ENCODE measurements at regions not wholly inside any gene's neighbourhood (a gene's known extent, or its start where the extent isn't known, plus 50 kb on each side); places are given as distances from the start of the nearest gene placed in this dataset.

DNA sequence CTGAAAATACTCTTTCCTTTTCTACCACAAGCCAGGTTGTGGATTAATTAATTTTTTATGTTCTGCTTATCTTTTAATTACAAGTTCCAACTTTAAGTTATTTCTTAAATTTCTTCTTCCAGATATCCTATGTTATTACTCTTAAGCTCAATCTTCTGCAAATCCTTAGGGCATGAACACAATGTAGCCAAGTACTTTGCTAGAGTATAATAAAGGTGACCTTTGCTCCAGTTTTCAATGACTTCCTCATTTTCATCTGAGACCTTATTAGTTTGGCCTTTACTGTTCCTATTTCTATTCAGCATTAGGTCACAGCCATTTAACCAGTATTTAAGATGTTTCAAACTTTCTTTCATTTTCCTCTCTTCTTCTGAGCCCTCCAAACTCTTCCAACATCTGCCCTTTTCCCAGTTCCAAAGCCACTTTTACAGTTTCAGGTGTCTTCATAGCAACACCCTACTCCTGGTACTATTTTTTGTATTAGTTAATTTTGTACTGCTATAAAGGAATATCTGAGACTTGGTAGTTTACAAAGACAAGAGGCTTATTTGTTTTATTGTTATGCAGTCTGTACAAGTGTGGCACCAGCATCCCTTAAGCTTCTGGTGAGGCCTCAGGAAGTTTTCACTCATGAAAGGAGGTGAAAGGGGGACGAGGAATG, 886.2 kb upstream of the GHITM start:
- no peak for DNase-seq

DNA sequence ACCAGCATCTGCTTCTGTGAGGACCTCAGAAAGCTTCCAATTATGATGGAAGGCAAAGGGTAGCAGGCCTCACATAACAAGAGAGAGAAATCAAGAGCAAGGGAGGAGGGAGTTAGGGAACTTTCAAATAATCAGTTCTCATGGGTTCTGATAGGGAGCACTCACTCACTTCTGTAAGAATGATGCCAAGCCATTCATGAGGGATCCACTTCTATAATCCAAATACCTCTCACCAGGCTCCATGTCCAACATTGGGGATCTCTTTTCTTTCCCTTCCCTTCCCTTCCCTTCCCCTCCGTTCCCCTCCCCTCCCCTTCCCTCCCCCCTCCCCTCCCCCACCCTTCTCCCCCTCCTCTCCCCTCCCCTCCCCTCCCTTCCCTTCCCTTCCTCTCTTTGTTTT, 884.6 kb upstream of the GHITM start:
- DNase-seq = no peak

DNA sequence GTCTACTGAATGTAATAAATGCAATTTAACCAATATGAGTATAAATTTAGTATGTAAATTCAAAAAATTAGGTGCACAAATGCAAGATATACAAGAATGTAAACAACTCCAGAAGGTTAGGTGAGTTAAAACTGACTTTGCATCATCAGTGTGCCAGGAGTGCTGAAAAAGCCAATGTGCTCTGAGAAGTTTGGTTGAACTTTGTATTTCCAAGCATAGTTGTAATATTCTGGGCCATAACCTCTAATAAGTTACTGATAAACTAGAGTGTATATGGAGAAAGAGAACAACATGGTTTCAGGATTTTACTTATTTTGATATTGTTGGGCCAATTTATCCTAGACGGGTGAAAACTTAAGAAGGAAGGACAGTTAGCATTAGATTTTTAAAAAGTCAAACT, 876.9 kb upstream of the GHITM start:
- DNase-seq = no peak

DNA sequence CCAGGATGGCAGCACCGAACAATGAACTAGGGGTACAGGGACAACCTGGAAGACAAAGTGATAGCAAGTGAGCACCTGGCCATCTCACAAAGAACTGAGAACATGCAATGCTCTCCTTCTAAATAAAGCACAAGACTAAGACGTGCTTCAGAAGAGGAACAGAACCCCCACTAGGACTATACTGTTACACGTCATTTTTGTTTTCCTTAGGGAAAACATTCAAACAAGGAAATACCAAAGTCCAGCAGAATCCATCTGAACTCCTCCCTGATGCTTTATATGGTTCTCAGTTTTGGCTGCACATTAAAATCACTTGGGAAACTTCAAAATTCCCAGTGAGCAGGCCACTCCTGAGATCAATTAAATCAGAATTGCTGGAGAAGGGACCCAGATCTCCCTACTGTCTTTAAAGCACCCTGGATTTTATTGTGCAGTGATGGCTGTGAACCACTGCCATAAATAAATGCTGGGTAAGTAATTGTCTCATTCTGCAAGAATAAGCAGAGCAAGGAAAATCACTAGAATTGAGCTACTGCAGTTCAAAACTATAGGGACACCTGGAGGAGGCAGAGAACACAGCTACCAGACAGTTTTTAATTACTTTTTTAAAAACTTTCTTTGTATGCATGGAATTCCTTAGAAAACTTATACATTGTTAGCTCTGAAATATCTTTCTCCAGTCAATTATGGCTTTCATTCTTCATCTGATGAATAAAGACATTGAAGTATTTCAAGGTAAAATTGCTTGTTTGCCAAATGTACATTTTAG, 866.5 kb upstream of the GHITM start:
- no peak for DNase-seq

DNA sequence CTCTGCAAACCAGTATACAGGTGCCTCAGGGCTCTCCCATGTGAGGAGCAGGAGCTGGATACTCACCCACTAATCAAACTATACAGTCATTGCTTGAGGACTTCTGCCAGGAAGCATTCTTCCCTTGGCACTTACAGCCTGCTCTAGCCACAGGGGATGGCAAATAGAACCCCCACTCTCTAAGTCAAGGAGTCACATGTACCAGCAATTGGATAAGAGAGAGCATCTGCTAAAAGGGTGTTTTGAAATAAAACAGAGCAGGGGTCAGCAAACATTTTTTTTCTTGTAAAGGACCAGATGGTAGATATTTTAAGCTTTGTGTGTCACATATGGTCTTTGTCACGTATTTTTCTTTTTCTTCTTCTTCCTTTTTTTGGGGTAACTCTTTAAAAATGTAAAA, 865.2 kb upstream of the GHITM start:
- DNase-seq = no peak

DNA sequence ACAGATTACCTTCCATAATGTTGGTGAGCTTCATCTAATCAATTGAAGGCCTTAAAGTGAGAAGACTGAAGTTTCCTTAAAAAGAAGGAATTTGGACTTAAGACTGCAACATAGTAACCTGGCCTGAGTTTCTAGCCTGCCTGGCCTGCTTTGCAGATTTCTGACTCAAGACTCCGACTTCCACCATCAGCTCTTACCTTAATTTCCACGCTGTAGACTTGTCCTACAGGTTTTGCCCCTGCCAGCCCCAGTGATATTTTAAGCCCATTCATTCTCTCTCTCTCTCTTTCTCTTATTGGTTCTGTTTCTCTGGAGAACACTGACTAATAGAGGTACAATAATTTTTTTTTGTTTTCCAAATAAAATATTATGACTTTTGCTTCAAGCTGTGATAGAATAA, 862.3 kb upstream of the GHITM start:
- no peak for DNase-seq

DNA sequence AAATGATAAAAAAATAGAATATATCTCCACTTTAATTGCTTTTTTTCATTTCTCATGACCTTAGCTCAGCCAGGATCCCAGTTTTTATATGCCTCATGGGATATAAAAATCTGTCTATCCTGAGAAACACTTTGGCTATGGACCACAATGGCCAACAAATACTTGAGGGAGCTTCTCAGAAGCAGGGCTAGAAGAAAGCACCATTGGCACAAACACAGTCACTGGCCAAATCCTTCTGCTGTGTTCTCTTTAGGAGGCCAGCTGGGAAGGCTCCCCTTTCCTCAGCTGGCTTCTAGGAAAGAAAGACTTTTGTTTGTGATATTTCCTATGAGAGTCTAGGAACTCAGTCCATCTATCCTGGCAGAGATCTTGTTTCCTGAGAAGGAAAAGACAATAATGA, 856.2 kb upstream of the GHITM start:
- no peak for DNase-seq

DNA sequence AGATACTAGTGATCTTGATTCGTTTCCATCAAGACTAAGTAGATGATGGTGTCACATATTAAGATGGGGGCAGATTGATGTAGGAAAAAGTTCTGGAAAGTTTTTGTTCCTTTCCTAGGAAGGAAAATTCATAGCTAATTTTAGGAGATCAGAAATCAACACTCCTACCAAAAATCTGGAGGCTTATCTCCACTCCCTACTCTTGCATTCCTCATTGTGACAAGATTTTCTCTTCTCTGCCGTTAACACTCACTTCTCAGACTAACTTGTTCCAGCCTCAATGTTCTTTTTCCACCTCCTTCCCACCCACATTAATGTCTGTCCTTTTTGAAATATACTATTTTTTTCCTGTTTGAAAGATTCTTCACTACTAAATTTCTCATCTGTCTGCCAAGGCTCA, 851.9 kb upstream of the GHITM start:
- DNase-seq = no peak

DNA sequence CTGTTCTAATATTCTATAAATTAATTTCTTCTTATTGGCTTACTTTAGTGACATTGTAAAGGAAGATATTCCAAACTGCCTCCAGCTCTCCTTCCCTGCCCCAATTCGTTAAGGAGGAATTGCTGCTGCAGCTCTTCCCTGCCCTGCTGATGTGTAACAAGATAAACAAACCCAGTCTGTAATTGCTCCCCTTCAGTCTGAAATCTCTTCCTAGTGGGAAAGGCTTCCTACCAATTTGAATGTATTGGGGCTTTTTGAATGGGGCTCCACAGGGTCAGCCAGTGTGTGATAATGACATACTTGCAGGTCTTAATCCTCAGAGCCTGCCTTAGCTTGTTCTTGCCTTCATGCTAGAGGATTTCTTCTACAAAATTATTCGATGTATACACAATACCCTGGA, 849.9 kb upstream of the GHITM start:
- DNase-seq = no peak

DNA sequence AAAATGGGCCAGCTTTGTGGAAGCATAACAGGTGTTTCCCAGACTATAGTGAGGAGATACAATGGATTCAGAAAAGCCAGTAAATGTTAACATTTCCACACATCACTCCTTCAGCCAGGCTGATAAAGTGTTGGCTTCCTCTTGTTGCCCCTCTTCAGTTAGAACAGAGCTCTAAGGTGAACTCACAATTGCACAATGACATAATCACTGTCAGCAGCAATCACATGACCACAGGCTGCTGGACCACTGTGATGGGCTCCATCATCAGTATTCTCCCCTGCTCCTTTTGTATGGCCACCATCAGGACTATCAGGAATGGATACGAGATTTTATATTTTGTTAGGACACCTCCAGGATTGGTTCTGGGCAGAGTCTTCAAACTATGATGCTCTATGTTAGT, 849.4 kb upstream of the GHITM start:
- no peak for DNase-seq

DNA sequence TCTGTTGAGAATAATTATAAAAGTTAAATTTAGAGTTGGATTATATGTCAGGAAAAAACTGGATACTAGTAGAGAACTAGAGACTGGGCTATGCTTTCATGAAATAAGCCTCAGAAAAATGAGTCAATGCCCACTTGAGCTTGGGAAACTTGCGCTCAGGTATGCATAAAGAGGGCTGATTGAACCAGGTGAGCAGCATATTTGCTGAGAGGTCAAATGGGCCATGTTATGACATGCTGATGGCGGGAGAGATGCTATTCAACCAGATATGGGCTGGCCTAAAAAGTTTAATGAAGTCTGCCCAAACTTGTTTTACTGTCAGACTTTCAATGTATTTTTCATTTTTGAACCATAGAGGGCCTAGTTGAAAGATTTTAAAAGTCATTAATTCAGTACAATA, 837.6 kb upstream of the GHITM start:
- no peak for DNase-seq

DNA sequence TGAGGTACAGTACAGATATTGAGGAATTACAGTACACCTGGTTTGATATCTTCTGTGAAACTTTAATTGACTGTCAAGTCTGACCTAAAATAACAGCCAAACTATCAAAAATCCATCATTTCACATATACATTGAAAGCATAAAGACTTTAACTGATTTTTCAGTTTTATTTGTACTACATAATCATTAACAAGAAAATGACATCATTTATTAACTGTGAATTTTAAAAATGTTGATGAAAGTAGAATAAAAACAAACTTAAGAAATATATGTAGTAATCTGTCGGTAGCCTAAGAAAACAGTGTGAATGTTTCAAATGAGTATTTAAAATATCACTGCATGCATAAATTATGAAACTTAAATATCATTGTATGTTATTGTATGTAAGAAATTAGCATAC, 836.7 kb upstream of the GHITM start:
- DNase-seq = no peak

DNA sequence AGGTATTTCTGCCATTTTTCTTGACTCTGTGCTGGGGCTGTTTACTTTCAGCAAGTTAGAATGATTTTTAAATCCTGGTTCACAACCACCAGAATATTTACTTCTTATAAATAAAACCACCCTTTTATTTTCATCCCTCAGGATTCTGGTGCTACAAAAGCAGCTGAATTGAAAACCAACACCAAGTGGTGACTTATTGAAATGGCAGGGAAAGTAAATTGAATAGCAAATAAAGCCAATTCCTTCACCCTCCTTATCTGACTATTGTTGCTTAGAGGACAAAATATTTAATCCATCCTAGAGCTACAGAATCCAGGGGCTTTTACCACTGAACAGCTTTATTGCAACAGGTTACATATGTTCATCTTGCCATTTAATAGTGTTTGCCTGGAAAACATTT, 828.6 kb upstream of the GHITM start:
- DNase-seq = no peak

DNA sequence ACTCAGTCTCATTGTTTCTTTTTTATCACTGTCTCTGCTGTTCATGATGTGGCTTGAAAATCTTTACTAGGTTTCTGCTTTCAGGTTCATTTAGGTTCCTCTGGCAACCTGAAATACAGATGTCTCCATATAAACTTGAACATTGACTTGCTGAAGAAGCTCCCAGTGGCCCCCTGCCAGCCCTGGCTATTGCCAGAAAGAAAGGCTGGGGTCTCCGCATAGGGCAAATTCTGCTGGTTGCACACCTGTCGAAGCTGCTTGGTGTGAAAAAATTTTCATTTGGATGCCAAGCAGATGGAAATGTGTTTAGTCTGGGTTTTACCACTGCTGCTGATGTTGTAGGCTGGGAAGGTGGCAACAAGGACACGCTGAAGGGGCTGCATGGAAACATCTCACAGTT, 826.7 kb upstream of the GHITM start:
- DNase-seq = no peak

DNA sequence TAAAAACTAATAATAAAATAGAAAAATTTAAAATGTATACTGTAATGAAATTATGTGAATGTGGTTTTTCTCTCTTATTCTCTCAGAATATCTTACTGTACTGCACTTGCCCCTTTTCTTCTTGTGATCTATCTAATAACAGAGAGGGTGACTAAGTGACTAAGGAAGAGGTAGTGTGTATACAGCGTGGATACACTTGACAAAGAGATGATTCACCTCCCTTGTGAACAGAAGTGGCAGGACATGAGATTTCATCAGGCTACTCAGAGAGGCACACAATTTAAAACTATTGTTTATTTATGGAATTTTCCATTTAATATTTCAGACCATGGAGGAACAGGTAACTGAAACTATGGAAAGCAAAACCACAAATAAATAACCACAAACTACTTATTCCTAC, 806.6 kb upstream of the GHITM start:
- DNase-seq = no peak

DNA sequence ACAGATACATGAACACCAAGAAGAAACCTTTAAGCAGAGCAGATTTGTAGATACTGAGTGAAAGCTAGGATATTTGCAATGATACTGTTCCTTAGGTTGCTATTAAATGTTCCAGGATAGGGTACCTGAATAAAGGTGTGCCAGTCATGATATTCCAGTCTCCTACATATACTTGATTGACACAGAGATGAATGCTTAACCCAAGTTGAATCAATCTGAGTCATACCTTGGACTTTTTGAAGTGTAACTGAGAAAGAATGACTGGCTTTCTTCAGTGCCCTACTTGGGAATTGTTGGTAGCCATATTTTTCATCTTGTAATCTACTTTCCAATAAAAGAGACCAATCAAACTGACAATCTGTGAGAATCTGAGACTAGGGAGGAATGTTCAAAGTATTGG, 805.7 kb upstream of the GHITM start:
- DNase-seq = no peak

DNA sequence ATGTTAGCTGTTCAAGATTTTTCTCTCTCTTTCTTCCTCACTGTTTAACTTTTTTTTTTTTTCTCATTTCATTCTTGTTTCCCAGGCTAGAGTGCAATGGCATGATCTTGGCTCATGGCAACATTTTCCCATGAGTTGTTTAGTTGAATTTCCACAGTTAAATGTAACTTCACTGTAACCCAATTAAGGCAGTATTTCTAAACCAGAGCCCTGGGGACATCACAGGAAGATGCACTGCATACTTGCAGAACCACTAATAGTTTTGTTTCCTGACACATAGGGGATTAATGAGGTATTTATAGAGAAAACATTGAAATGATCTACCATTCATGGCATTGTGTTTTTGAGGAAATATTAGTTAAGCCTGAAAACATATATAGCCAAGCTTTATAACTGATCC, 795.6 kb upstream of the GHITM start:
- DNase-seq = no peak

DNA sequence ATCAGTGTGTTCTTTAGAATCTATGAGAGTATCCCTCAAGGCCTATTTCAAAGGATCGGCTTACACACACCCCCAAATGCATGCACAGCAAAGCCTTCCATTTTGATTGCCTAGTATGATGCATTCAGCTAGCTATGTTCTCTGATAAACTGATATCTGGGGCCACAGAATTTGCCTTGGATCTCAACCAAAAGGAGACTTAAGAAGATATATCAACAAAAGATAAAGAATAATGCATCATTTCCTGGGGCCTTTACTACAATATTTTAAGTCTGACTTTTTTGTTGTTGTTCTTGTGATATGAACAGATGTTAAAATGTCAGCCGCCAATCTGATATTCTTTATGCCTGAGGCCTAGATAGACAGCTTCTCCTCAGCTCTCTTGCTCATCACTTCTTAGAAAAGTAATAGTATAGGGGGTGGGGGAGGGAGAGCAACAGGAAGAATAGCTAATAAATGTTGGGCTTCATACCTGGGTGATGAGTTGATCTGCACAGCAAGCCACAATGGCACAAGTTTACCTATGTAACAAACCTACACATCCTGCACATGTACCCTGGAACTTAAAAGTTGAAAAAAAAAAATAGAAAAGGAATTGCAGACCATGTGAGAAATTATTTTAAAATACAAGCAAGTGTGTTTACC, 792.9 kb upstream of the GHITM start:
- no peak for DNase-seq

DNA sequence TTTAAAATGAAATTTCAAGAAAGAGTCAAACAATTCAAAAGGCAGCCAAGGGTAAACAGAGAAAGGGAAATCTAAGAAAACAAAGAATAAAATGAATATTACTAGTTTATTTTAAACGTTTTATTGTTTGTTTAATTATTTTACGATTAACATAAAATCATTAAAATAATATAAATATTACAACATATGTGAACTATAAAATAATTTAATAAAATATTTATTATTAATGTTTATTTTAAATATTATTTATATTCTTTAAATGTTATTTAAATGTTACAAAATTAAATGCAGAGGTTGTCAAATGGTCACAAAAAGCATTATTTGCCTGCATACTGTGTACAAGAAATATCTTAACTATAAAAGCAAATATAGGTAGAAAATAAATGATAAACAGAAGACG, 786.7 kb upstream of the GHITM start:
- DNase-seq = no peak

DNA sequence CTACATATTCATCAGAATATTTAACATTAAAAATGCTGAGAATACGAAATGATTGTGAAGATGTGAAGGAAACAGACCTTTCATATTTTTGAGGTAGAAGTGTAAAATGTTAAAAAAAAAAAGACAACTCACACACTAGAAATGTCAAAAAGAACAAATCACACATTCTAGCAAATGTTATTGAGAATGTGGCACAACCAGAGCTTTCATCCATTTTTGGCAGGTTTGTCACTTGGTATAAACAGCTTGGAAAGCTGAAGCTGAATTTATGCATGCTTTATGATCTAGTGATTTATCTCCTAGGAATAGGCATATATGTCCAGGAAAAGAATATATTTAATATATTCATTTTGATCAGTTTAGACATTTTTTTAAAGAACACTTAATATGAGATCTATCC, 784.9 kb upstream of the GHITM start:
- no peak for DNase-seq

DNA sequence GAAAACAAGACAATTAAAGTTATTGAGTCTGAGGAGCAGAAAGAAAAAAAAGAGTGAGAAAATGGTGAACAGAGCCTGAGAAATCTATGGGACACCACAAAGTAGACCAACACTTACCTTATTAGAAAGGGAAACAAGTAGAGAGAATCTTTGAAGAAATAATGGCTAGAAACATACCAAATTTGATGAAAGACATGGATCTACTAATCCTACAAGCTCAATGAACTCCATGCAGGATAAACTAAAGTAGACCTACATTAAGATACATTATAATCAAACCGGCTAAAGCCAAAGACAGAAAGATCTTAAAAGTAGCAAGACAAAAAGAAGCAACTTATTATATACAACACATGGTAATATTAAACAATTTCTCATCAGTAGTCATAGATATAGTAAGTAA, 782.3 kb upstream of the GHITM start:
- DNase-seq = no peak

DNA sequence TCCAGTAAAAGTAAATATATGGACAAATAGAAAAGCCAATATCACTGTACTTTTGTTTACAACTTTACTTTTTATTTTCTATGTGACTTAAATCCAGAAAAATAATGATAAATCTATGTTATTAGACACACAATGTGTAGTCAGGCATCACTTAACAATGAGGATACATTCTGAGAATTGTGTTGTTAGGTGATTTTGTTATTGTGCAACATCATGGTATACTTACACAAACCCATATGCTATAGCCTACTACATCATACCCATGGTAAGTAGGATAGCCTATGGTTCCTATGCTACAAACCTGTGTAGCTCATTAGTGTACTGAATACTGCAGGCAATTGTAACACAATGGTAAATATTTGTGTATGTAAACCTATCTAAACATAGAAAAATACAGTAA, 781.7 kb upstream of the GHITM start:
- DNase-seq = no peak

DNA sequence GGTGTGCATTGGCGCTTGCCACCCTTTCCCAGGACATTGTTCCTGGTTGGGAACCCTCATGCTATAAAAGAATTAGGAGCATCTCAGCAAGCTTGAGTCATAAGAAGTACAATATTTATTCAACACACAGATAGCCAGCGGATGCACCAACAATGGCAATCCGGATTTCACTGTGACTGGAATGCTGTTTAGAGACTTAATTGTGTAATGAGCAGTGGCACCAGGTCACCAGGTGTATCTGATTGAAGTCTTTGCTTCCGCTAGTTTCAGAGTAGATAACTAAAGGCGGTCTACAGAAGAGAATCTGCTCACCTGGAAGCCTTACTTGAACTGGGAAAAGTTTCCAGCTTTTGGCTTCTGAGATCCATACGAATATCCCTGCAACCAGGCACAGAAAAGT, 772.3 kb upstream of the GHITM start:
- DNase-seq = no peak

DNA sequence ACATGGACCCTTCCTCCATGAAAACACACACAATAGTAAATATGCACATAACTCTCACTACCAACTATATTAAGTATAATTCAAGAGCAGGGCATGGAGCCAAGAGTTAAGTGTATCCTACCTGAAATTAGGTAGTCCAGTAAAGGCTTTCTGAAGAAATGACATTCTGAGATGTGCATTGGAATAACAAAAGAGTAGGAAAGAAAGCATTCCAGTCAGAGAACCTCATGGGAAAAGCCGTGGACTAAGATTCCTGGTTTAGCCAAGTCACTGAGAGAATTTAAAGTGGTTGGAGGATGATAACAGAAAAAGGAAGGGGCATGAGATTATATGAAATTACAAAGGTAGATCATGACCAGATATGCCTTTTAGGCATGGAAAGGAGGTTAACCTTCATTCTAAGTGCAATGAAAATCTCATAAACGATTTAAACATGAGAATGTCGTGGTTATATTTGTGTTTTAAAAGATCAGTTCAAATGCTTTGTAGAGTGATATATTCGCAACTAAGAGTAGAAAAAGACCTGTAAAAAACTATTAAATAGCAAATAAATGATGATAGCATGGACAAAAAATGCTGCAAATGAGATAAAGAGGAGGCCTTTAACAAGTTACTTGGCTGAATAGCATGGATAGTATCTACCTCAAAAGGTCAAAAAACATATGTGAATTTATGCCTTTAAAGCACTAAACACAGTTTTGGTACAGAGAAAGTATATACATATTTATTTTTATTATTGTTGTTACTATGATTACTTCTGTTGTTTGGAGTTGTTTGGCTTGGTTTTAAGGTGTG, 767.4 kb upstream of the GHITM start:
- no peak for DNase-seq
